ENCODE measurements at regions not wholly inside any gene's neighbourhood (a gene's known extent, or its start where the extent isn't known, plus 50 kb on each side); places are given as distances from the start of the nearest gene placed in this dataset.

DNA sequence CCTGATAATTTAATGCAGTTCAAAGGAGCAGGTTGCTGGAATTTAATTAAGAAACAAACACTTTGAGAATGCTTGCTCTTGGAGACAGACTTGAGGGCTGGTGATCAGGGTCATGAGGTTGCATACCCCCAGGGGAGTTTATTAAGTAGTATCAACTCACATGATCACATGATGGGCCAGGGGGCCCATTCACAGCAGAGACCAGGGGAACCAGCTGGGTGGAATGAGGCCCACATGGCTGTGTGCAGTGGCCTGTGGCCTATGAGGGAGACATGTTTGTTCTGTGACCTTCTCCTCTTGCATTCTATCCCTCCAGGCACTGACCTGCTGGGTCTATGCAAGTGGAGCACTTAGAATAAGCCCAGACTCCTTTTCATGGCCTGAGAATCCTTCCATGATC, 266.6 kb upstream of the PWP1 start:
- TF ChIP-seq POLR2AphosphoS5 (IDR thresholded peaks at IDR 0.05; ENCODE audit: low read depth, low read length): no peak
- TF ChIP-seq, protein P1, sequence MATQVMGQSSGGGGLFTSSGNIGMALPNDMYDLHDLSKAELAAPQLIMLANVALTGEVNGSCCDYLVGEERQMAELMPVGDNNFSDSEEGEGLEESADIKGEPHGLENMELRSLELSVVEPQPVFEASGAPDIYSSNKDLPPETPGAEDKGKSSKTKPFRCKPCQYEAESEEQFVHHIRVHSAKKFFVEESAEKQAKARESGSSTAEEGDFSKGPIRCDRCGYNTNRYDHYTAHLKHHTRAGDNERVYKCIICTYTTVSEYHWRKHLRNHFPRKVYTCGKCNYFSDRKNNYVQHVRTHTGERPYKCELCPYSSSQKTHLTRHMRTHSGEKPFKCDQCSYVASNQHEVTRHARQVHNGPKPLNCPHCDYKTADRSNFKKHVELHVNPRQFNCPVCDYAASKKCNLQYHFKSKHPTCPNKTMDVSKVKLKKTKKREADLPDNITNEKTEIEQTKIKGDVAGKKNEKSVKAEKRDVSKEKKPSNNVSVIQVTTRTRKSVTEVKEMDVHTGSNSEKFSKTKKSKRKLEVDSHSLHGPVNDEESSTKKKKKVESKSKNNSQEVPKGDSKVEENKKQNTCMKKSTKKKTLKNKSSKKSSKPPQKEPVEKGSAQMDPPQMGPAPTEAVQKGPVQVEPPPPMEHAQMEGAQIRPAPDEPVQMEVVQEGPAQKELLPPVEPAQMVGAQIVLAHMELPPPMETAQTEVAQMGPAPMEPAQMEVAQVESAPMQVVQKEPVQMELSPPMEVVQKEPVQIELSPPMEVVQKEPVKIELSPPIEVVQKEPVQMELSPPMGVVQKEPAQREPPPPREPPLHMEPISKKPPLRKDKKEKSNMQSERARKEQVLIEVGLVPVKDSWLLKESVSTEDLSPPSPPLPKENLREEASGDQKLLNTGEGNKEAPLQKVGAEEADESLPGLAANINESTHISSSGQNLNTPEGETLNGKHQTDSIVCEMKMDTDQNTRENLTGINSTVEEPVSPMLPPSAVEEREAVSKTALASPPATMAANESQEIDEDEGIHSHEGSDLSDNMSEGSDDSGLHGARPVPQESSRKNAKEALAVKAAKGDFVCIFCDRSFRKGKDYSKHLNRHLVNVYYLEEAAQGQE (IDR thresholded peaks at IDR 0.05; ENCODE audit: insufficient read depth in 1 of 2, low read depth in 2 of 2, low read length in 2 of 2): no peak
- no peak for TF ChIP-seq TAF1 (IDR thresholded peaks at IDR 0.05; ENCODE audit: borderline replicate concordance, insufficient read depth, low read length)
- no peak for TF ChIP-seq FOXP2 (optimal IDR thresholded peaks at IDR 0.05; ENCODE audit: borderline replicate concordance, extremely low read depth, extremely low read length, insufficient read depth)
- no peak for TF ChIP-seq SIN3A (IDR thresholded peaks at IDR 0.05; ENCODE audit: borderline replicate concordance, insufficient read depth, low read length)
